GM12878 (cell line): ENCODE measurements at regions not wholly inside any gene's neighbourhood (a gene's known extent, or its start where the extent isn't known, plus 50 kb on each side); places are given as distances from the start of the nearest gene placed in this dataset.

Experiments used
- ATAC-seq: fragments of 200-7000 bp; cut with Tn5 transposase; 3 replicates; pipeline ENCODE4 v1.9.1; 2020; ENCODE audit warnings: mild to moderate bottlenecking, moderate library complexity
- BruUV-seq: library from RNA; stranded (reverse); fragments of 400-500 nt; replicated peaks from 2 replicates; lab custom pipeline; 2021; lab: Mats Ljungman, UMichigan
- CTCF ChIA-PET: fragments of 300-600 bp; sonication (Branson Sonifier 250); formaldehyde crosslinking; extraction: SDS; loops from one replicate; lab custom pipeline; 2021; ENCODE audit warnings: inconsistent platforms; lab: Yijun Ruan, JAX
- POLR2A ChIA-PET: fragments of 350-600 bp; formaldehyde crosslinking; extraction: SDS; loops from one replicate; lab custom pipeline; 2021; ENCODE audit warnings: inconsistent platforms; lab: Charles Lee
- RAD21 ChIA-PET: fragments of 300-600 bp; sonication (Branson Sonifier 250); formaldehyde crosslinking; loops from one replicate; lab custom pipeline; 2023; ENCODE audit warnings: antibody characterized with exemption; ENCODE audit not compliant: unreplicated experiment; lab: Charles Lee
- SMC1A ChIA-PET: fragments of 300-600 bp; sonication (Branson Sonifier 250); formaldehyde crosslinking; loops from one replicate; lab custom pipeline; 2023; ENCODE audit not compliant: unreplicated experiment, uncharacterized antibody; lab: Charles Lee
- DNase-seq: peaks from one replicate; pipeline ENCODE4 v3.0.0-alpha.2; 2011; ENCODE audit warnings: low read depth, low spot score
- FAIRE-seq: peaks from 3 replicates; lab custom pipeline; 2011; peaks lifted over from hg19 to GRCh38; lab: Jason Lieb, UNC
- H2AFZ ChIP-seq: 2 replicates; pipeline ENCODE4 v1.6.0; 2011; ENCODE audit warnings: low read depth, low read length, control low read depth; ENCODE audit not compliant: control insufficient read depth
- H3K27ac ChIP-seq: 2 replicates; pipeline ENCODE4 v1.5.1; 2011; ENCODE audit warnings: control low read depth; ENCODE audit not compliant: control insufficient read depth, insufficient read depth
- H3K27me3 ChIP-seq, 2 experiments: replicated peaks in 1 of 2; 2 replicates each; pipeline versions ENCODE4 v1.6.0 to v1.6.1; 2011; ENCODE audit warnings: low read length in 1 of 2; ENCODE audit not compliant: control insufficient read depth in 2 of 2, insufficient read depth in 2 of 2
- H3K36me3 ChIP-seq, 2 experiments: 2 replicates each; pipeline ENCODE4 v1.5.1; 2011; ENCODE audit warnings: low read length in 1 of 2; ENCODE audit not compliant: control insufficient read depth in 2 of 2, insufficient read depth in 2 of 2
- H3K4me1 ChIP-seq: 2 replicates; pipeline ENCODE4 v1.6.1; 2011; ENCODE audit warnings: mild to moderate bottlenecking, low read length, moderate library complexity, mixed read lengths; ENCODE audit not compliant: control insufficient read depth, insufficient read depth
- H3K4me2 ChIP-seq: 2 replicates; pipeline ENCODE4 v1.6.0; 2011; ENCODE audit warnings: control low read depth; ENCODE audit not compliant: control insufficient read depth, insufficient read depth
- H3K4me3 ChIP-seq: fragments of 200-600 bp; sonication (generic); 2 replicates; pipeline ENCODE4 v1.5.1; 2016
- H3K79me2 ChIP-seq: 2 replicates; pipeline ENCODE4 v1.6.0; 2011; ENCODE audit warnings: low read length; ENCODE audit not compliant: control insufficient read depth, insufficient read depth
- H3K9ac ChIP-seq: 2 replicates; pipeline ENCODE4 v1.8.0; 2011; ENCODE audit warnings: low read length, control low read depth, mixed read lengths; ENCODE audit not compliant: control insufficient read depth, insufficient read depth
- H3K9me3 ChIP-seq: replicated peaks from 3 replicates; pipeline ENCODE4 v1.5.1; 2011; ENCODE audit warnings: mild to moderate bottlenecking, low read length; ENCODE audit not compliant: control insufficient read depth, insufficient read depth
- H4K20me1 ChIP-seq: 2 replicates; pipeline ENCODE4 v1.6.0; 2011; ENCODE audit not compliant: control insufficient read depth, insufficient read depth
- ASH2L ChIP-seq: fragments of 300-600, 200-600 bp; sonication (generic); IDR thresholded peaks from 2 replicates; pipeline ENCODE4 v1.6.1; 2017; ENCODE audit warnings: low read depth, mild to moderate bottlenecking, borderline replicate concordance
- BMI1 ChIP-seq: fragments of 450-650 bp; IDR thresholded peaks from 2 replicates; pipeline ENCODE4 v1.6.1; 2016; ENCODE audit warnings: mild to moderate bottlenecking, moderate library complexity, borderline replicate concordance
- BRCA1 ChIP-seq: IDR thresholded peaks from 2 replicates; pipeline ENCODE4 v1.6.1; 2011; ENCODE audit warnings: low read depth, low read length, improper control_type of control experiment
- CEBPB ChIP-seq, 2 experiments: fragments of 150-350 bp in 1 of 2; IDR thresholded peaks; 2 replicates each; pipeline ENCODE4 v1.6.1; 2012 to 2014; ENCODE audit warnings: low read depth in 2 of 2, low read length in 2 of 2, borderline replicate concordance in 1 of 2, inconsistent platforms in 1 of 2
- EZH2 ChIP-seq: IDR thresholded peaks from 2 replicates; pipeline ENCODE4 v1.6.1; 2012; ENCODE audit warnings: low read depth, mild to moderate bottlenecking, control low read depth, inconsistent platforms, low read length, borderline replicate concordance; ENCODE audit not compliant: control insufficient read depth
- HCFC1 ChIP-seq: fragments of 150-350 bp; IDR thresholded peaks from 2 replicates; pipeline ENCODE4 v1.6.1; 2014; ENCODE audit warnings: low read length
- HDGF ChIP-seq: fragments of 450-650 bp; IDR thresholded peaks from 2 replicates; pipeline ENCODE4 v1.6.1; 2016; ENCODE audit warnings: antibody characterized with exemption
- IRF4 ChIP-seq: IDR thresholded peaks from 2 replicates; pipeline ENCODE4 v1.6.1; 2011; ENCODE audit warnings: low read depth, low read length
- JUND ChIP-seq: IDR thresholded peaks from 2 replicates; pipeline ENCODE4 v1.6.1; 2012; ENCODE audit warnings: low read depth, mild to moderate bottlenecking, low read length, improper control_type of control experiment, moderate library complexity
- MYC ChIP-seq: IDR thresholded peaks from 2 replicates; pipeline ENCODE4 v1.6.1; 2011; ENCODE audit warnings: mild to moderate bottlenecking, low read length, moderate library complexity, inconsistent platforms; ENCODE audit not compliant: insufficient read depth, insufficient replicate concordance, insufficient read length, severe bottlenecking
- RB1 ChIP-seq: fragments of 450-650 bp; formaldehyde crosslinking; IDR thresholded peaks from 2 replicates; pipeline ENCODE4 v1.6.1; 2017; ENCODE audit warnings: mild to moderate bottlenecking, borderline replicate concordance
- SPI1 ChIP-seq: IDR thresholded peaks from 2 replicates; pipeline ENCODE4 v1.6.1; 2011; ENCODE audit warnings: low read depth, mild to moderate bottlenecking, low read length, moderate library complexity, borderline replicate concordance; ENCODE audit not compliant: insufficient read depth
- ZNF622 ChIP-seq: fragments of 450-650 bp; IDR thresholded peaks from 2 replicates; pipeline ENCODE4 v1.6.1; 2017; ENCODE audit warnings: mild to moderate bottlenecking, inconsistent platforms
- WGBS: methylation state at CpG from one replicate; pipeline ENCODE4 v1.1.6; 2016; ENCODE audit warnings: low lambda C conversion rate; ENCODE audit not compliant: insufficient replicate concordance, insufficient coverage; ENCODE audit errors: missing lambda C conversion rate; 5-methylcytosine and 5-hydroxymethylcytosine counted together
- in situ Hi-C: fragments of 300-500 bp; cut with MboI; formaldehyde crosslinking; loops from 9 replicates; pipeline ENCODE4 v1.14.3; 2018; ENCODE audit warnings: mixed read lengths
- intact Hi-C: fragments of 100-400 bp; cut with micrococcal nuclease; formaldehyde crosslinking; loops from one replicate; pipeline ENCODE4 v1.14.2; 2022; ENCODE audit not compliant: unreplicated experiment
- TF ChIP-seq, protein P1 (sequence below): fragments of 450-650 bp; conservative IDR thresholded peaks from 2 replicates; pipeline ENCODE4 v1.6.1; 2017; ENCODE audit warnings: mild to moderate bottlenecking, moderate library complexity

DNA sequence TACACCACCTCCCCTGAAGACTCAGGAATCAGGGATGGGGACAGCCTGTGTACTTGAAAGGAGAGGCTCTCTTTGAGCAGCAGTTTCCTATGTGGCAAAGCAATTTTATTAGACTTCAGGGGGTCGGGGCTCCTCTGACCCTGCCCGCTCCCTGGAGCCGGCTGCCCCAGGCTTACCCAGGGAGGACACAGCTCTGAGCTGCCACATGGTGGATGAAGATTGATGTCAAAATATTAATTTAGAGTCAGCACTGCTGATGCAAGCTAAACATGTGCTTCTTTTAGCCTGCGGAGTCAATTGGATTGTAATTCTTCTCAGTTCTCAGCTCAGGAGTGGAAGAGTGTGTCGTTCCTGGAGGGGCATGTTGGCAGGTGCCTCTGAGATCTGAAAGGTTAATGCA, 606.1 kb downstream of the KIF4B start:
- TF ChIP-seq BMI1 (no peak), SPI1 (no peak), CEBPB (IDR thresholded peaks at IDR 0.05; ENCODE audit: borderline replicate concordance in 1 of 2, low read depth in 2 of 2, low read length in 2 of 2) (no peak), BRCA1 (no peak), RB1 (no peak), HDGF (no peak), MYC (no peak), EZH2 (no peak), ZNF622 (no peak), ASH2L (no peak), IRF4 (no peak), HCFC1 (no peak), JUND (no peak)
- TF ChIP-seq, protein P1, sequence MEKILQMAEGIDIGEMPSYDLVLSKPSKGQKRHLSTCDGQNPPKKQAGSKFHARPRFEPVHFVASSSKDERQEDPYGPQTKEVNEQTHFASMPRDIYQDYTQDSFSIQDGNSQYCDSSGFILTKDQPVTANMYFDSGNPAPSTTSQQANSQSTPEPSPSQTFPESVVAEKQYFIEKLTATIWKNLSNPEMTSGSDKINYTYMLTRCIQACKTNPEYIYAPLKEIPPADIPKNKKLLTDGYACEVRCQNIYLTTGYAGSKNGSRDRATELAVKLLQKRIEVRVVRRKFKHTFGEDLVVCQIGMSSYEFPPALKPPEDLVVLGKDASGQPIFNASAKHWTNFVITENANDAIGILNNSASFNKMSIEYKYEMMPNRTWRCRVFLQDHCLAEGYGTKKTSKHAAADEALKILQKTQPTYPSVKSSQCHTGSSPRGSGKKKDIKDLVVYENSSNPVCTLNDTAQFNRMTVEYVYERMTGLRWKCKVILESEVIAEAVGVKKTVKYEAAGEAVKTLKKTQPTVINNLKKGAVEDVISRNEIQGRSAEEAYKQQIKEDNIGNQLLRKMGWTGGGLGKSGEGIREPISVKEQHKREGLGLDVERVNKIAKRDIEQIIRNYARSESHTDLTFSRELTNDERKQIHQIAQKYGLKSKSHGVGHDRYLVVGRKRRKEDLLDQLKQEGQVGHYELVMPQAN, result no peak
- DNase-seq (no peak), ATAC-seq (no peak), FAIRE-seq (no peak)
- RAD21 ChIA-PET, result no interaction called here
- Histone ChIP-seq H3K36me3 (no peaks in the 10 kb centered on the region), H3K4me2 (no peak overlapping the region), H2AFZ (no peak overlapping the region), H3K4me1 (no peaks in the 10 kb centered on the region), H3K9me3 (no peaks in the 10 kb centered on the region), H3K9ac (no peak overlapping the region), H3K79me2 (no peaks in the 10 kb centered on the region), H4K20me1 (no peaks in the 10 kb centered on the region), H3K27ac (no peak overlapping the region), H3K4me3 (no peak overlapping the region), H3K27me3 (no peaks in the 10 kb centered on the region)
- POLR2A ChIA-PET, result no interaction called here
- intact Hi-C loops, result loop anchor here (5.0 kb wide), 3 partner anchors 1203 to 1513 kb away; no protein-coding TSS in a partner anchor
- no TSS peak for BruUV-seq
- WGBS, result 24% methylated on average over 5 of the region's 5 CpGs
- CTCF ChIA-PET, result no interaction called here
- in situ Hi-C loops, result loop anchor here (10.0 kb wide), 1 partner anchor 1505 kb away; no protein-coding TSS in a partner anchor
- SMC1A ChIA-PET, result no interaction called here
